ENCODE measurements at regions not wholly inside any gene's neighbourhood (a gene's known extent, or its start where the extent isn't known, plus 50 kb on each side); places are given as distances from the start of the nearest gene placed in this dataset.

- ChIA-PET CTCF (no interaction called here), POLR2A (no interaction called here)
- Mint-ChIP-seq H3K4me1 (ENCODE audit: low read depth) (no peaks in the 10 kb centered on the region), H3K27me3 (peaks cover 9% of the 10 kb centered on the region), H3K36me3 (ENCODE audit: low read depth) (no peaks in the 10 kb centered on the region), H3K4me3 (no peak overlapping the region), H3K9me3 (no peaks in the 10 kb centered on the region), H3K27ac (no peak overlapping the region)
- no peak for TF ChIP-seq CTCF (IDR thresholded peaks at IDR 0.05)
- no peak for DNase-seq
- no peak for ATAC-seq
- intact Hi-C loops (cut with micrococcal nuclease): no loop called here
Observed at GRCh38 chr4:42296196-42296595, 101.1 kb upstream of the SHISA3 start.

- Mint-ChIP-seq H3K4me3 (no peak overlapping the region), H3K27ac (no peak overlapping the region), H3K36me3 (ENCODE audit: low read depth) (no peaks in the 10 kb centered on the region), H3K4me1 (ENCODE audit: low read depth) (no peaks in the 10 kb centered on the region), H3K27me3 (peaks cover 21% of the 10 kb centered on the region), H3K9me3 (no peaks in the 10 kb centered on the region)
- CTCF ChIA-PET: no interaction called here
- TF ChIP-seq CTCF (IDR thresholded peaks at IDR 0.05): no peak
- DNase-seq (peak; percentile 14), ATAC-seq (no peak)
- POLR2A ChIA-PET: no interaction called here
- intact Hi-C loops (cut with micrococcal nuclease): no loop called here
Observed at GRCh38 chr4:42302348-42302747, 94.9 kb upstream of the SHISA3 start.

GRCh38 chr4:42306221-42307109 lies 90.8 kb upstream of the SHISA3 start:
- no peak for TF ChIP-seq CTCF (IDR thresholded peaks at IDR 0.05)
- DNase-seq (no peak), ATAC-seq (no peak)
- H3K27ac Mint-ChIP-seq: no peak overlapping the region
- POLR2A ChIA-PET: no interaction called here
- intact Hi-C loops (cut with micrococcal nuclease): no loop called here
- H3K4me1 Mint-ChIP-seq (ENCODE audit: low read depth): no peaks in the 10 kb centered on the region
- CTCF ChIA-PET: interaction anchor here (0.8 kb wide), 1 partner anchor 24 kb away, joined by 3 read pairs; no protein-coding TSS in a partner anchor
- H3K36me3 Mint-ChIP-seq (ENCODE audit: low read depth): no peaks in the 10 kb centered on the region
- H3K4me3 Mint-ChIP-seq: no peak overlapping the region
- H3K27me3 Mint-ChIP-seq: peaks cover 17% of the 10 kb centered on the region
- no peaks in the 10 kb centered on the region for H3K9me3 Mint-ChIP-seq

- H3K4me3 Mint-ChIP-seq: no peak overlapping the region
- H3K36me3 Mint-ChIP-seq (ENCODE audit: low read depth): no peaks in the 10 kb centered on the region
- ATAC-seq (no peak), DNase-seq (no peak)
- POLR2A ChIA-PET: no interaction called here
- H3K27me3 Mint-ChIP-seq: peaks cover 12% of the 10 kb centered on the region
- H3K27ac Mint-ChIP-seq: no peak overlapping the region
- no peak for TF ChIP-seq CTCF (IDR thresholded peaks at IDR 0.05)
- intact Hi-C loops (cut with micrococcal nuclease): no loop called here
- H3K9me3 Mint-ChIP-seq: no peaks in the 10 kb centered on the region
- CTCF ChIA-PET: no interaction called here
- H3K4me1 Mint-ChIP-seq (ENCODE audit: low read depth): no peaks in the 10 kb centered on the region
Observed at GRCh38 chr4:42308247-42308646, 89.0 kb upstream of the SHISA3 start.

GRCh38 chr4:42309361-42310260 lies 87.7 kb upstream of the SHISA3 start:
- H3K36me3 Mint-ChIP-seq (ENCODE audit: low read depth): no peaks in the 10 kb centered on the region
- no peak overlapping the region for H3K27ac Mint-ChIP-seq
- peaks cover 9% of the 10 kb centered on the region for H3K27me3 Mint-ChIP-seq
- POLR2A ChIA-PET: no interaction called here
- no peak for TF ChIP-seq CTCF (IDR thresholded peaks at IDR 0.05)
- ATAC-seq (no peak), DNase-seq (no peak)
- H3K4me1 Mint-ChIP-seq (ENCODE audit: low read depth): no peaks in the 10 kb centered on the region
- intact Hi-C loops (cut with micrococcal nuclease): no loop called here
- H3K4me3 Mint-ChIP-seq: no peak overlapping the region
- CTCF ChIA-PET: no interaction called here
- no peaks in the 10 kb centered on the region for H3K9me3 Mint-ChIP-seq
